ENCODE measurements at regions not wholly inside any gene's neighbourhood (a gene's known extent, or its start where the extent isn't known, plus 50 kb on each side); places are given as distances from the start of the nearest gene placed in this dataset.

GRCh38 chr13:30843548-30843947, 62.5 kb upstream of the MEDAG start:
- intact Hi-C loops (cut with DNase I), result loop anchor here (10.0 kb wide), 1 partner anchor 59 kb away; no protein-coding TSS in a partner anchor
- 47 to 76% methylated on average over 4 of the region's 4 CpGs for WGBS, 2 donors
- no peak for ATAC-seq
- H3K27ac ChIP-seq, result no peak overlapping the region
- no peaks in the 10 kb centered on the region for H3K9me3 ChIP-seq
- TF ChIP-seq CTCF (IDR thresholded peaks at IDR 0.05) (no peak), POLR2A (IDR thresholded peaks at IDR 0.05) (no peak)
- no peak overlapping the region for H3K4me3 ChIP-seq
- no peaks in the 10 kb centered on the region for H3K4me1 ChIP-seq
- no peaks in the 10 kb centered on the region for H3K36me3 ChIP-seq (replicated peaks in 1 of 2; ENCODE audit: insufficient read depth in 1 of 2, low read depth in 2 of 2)
- no peaks in the 10 kb centered on the region for H3K27me3 ChIP-seq
- DNase-seq, result no peak

- 89 to 94% methylated on average over 6 of the region's 6 CpGs for WGBS, 2 donors
- Histone ChIP-seq H3K27ac (no peak overlapping the region), H3K4me1 (no peaks in the 10 kb centered on the region), H3K36me3 (replicated peaks in 1 of 2; ENCODE audit: insufficient read depth in 1 of 2, low read depth in 2 of 2) (no peaks in the 10 kb centered on the region), H3K27me3 (no peaks in the 10 kb centered on the region), H3K9me3 (no peaks in the 10 kb centered on the region), H3K4me3 (no peak overlapping the region)
- ATAC-seq (no peak), DNase-seq (no peak)
- intact Hi-C loops (cut with DNase I), result loop anchor here (10.0 kb wide), 1 partner anchor 60 kb away; no protein-coding TSS in a partner anchor
- no peak for TF ChIP-seq CTCF (IDR thresholded peaks at IDR 0.05)
- no peak for TF ChIP-seq POLR2A (IDR thresholded peaks at IDR 0.05)
These were observed 61.3 kb upstream of the MEDAG start for GRCh38 chr13:30844548-30845296.

- intact Hi-C loops (cut with DNase I), result loop anchor here (10.0 kb wide), 1 partner anchor 61 kb away; no protein-coding TSS in a partner anchor
- no peak for TF ChIP-seq POLR2A (IDR thresholded peaks at IDR 0.05)
- no peak for TF ChIP-seq CTCF (IDR thresholded peaks at IDR 0.05)
- Histone ChIP-seq H3K4me1 (no peaks in the 10 kb centered on the region), H3K36me3 (replicated peaks in 1 of 2; ENCODE audit: insufficient read depth in 1 of 2, low read depth in 2 of 2) (no peaks in the 10 kb centered on the region), H3K27ac (no peak overlapping the region), H3K9me3 (no peaks in the 10 kb centered on the region), H3K4me3 (no peak overlapping the region), H3K27me3 (no peaks in the 10 kb centered on the region)
- WGBS, 2 donors, result 59 to 72% methylated on average over 11 of the region's 11 CpGs
- ATAC-seq (no peak), DNase-seq (no peak)
These were observed 60.5 kb upstream of the MEDAG start for GRCh38 chr13:30845297-30846214.

GRCh38 chr13:30846311-30846710, 59.8 kb upstream of the MEDAG start:
- 68 to 75% methylated on average over 2 of the region's 2 CpGs for WGBS, 2 donors
- Histone ChIP-seq H3K9me3 (no peaks in the 10 kb centered on the region), H3K36me3 (replicated peaks in 1 of 2; ENCODE audit: insufficient read depth in 1 of 2, low read depth in 2 of 2) (no peaks in the 10 kb centered on the region), H3K4me1 (no peaks in the 10 kb centered on the region), H3K27ac (no peak overlapping the region), H3K4me3 (no peak overlapping the region), H3K27me3 (no peaks in the 10 kb centered on the region)
- TF ChIP-seq CTCF (IDR thresholded peaks at IDR 0.05), result no peak
- TF ChIP-seq POLR2A (IDR thresholded peaks at IDR 0.05), result no peak
- DNase-seq (no peak), ATAC-seq (no peak)
- intact Hi-C loops (cut with DNase I), result loop anchor here (10.0 kb wide), 1 partner anchor 62 kb away; no protein-coding TSS in a partner anchor
